Stomach smooth muscle (tissue), 2 donors: ENCODE measurements at regions not wholly inside any gene's neighbourhood (a gene's known extent, or its start where the extent isn't known, plus 50 kb on each side); places are given as distances from the start of the nearest gene placed in this dataset.

Source experiments
- H3K27ac ChIP-seq: one replicate; pipeline ENCODE4 v1.7.0; 2013; ENCODE audit warnings: mild to moderate bottlenecking, low read length, inconsistent platforms
- H3K27me3 ChIP-seq, 2 donors: one replicate each; pipeline ENCODE4 v1.7.0; 2013; ENCODE audit warnings: low read length in 2 of 2; ENCODE audit not compliant: insufficient read depth in 2 of 2, control insufficient read depth in 1 of 2
- H3K36me3 ChIP-seq, 2 donors: one replicate each; pipeline ENCODE4 v1.7.0; 2013; ENCODE audit warnings: low read length in 2 of 2; ENCODE audit not compliant: control insufficient read depth in 2 of 2, insufficient read depth in 2 of 2
- H3K4me1 ChIP-seq: one replicate; pipeline ENCODE4 v1.7.0; 2013; ENCODE audit warnings: low read length; ENCODE audit not compliant: control insufficient read depth, insufficient read depth
- H3K4me3 ChIP-seq, 2 donors: one replicate each; pipeline ENCODE4 v1.7.0; 2013; ENCODE audit warnings: low read length in 2 of 2
- H3K9ac ChIP-seq, 2 donors: one replicate each; pipeline ENCODE4 v1.7.0; 2013; ENCODE audit warnings: low read length in 2 of 2, mild to moderate bottlenecking in 1 of 2
- H3K9me3 ChIP-seq, 2 donors: one replicate each; pipeline ENCODE4 v1.7.0; 2013; ENCODE audit warnings: low read length in 2 of 2; ENCODE audit not compliant: control insufficient read depth in 2 of 2
- donor health status: healthy.
- donor health status: Pancreatic carcinoma.

- Histone ChIP-seq H3K27ac (no peak overlapping the region), H3K36me3 (no peaks in the 10 kb centered on the region), H3K27me3 (peaks cover 0 to 3% of the 10 kb centered on the region in 2 donors), H3K4me3 (no peak overlapping the region), H3K9me3 (no peaks in the 10 kb centered on the region), H3K9ac (no peak overlapping the region), H3K4me1 (no peaks in the 10 kb centered on the region)
Measured at GRCh38 chr19:31402529-31403316, 53.5 kb upstream of the TSHZ3 start.

DNA sequence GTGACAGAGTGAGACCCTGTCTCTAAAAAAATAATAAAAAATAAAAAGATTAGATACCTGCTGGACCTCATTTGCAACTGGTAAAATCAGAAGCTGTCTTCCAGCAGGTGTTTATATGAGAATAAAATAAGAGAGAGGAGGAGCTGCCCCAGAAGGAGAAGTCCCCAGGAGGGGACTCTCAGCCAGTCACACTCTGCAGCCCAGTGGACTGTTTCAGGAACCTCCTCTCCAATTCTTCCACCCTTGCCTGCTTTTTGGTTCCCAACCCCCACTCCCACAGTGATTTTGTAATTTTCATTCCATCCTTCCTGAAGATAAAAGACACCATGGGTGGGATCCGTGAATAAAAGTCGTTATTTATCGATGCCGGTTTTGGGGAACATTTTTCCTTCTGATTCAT is 56.9 kb upstream of the TSHZ3 start:
- no peak overlapping the region for H3K27ac ChIP-seq
- no peak overlapping the region for H3K4me3 ChIP-seq
- no peaks in the 10 kb centered on the region for H3K36me3 ChIP-seq
- H3K4me1 ChIP-seq: no peaks in the 10 kb centered on the region
- H3K27me3 ChIP-seq: peaks cover 0 to 3% of the 10 kb centered on the region in 2 donors
- no peak overlapping the region for H3K9ac ChIP-seq
- H3K9me3 ChIP-seq: no peaks in the 10 kb centered on the region

GRCh38 chr19:31408460-31409124 is 59.4 kb upstream of the TSHZ3 start:
- H3K27me3 ChIP-seq: peaks cover 0 to 5% of the 10 kb centered on the region in 2 donors
- H3K4me1 ChIP-seq: no peaks in the 10 kb centered on the region
- no peak overlapping the region for H3K27ac ChIP-seq
- H3K9ac ChIP-seq: no peak overlapping the region
- no peak overlapping the region for H3K4me3 ChIP-seq
- H3K9me3 ChIP-seq: no peaks in the 10 kb centered on the region
- no peaks in the 10 kb centered on the region for H3K36me3 ChIP-seq

DNA sequence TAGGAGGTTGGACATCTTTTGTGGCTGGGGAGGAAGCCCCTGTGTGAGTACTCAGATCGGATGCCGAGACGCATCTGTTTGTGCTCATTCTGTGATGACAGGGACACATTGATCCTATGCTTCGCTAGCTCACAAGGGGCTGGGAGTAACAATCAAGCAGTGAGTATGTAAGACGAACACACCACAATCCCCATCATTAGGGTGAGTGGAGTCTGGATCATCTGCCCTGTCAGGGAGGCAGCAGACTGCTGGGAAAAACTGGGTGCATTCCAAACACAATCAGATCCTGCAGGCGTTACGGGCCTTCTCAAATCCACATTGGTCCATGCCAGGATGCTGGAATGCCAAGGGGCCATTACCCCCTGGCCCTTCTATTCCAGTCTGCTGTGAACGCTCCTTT is 64.1 kb upstream of the TSHZ3 start:
- H3K27ac ChIP-seq: no peak overlapping the region
- H3K27me3 ChIP-seq: peaks cover 0 to 5% of the 10 kb centered on the region in 2 donors
- no peaks in the 10 kb centered on the region for H3K36me3 ChIP-seq
- H3K4me1 ChIP-seq: no peaks in the 10 kb centered on the region
- H3K9me3 ChIP-seq: no peaks in the 10 kb centered on the region
- no peak overlapping the region for H3K4me3 ChIP-seq
- no peak overlapping the region for H3K9ac ChIP-seq

DNA sequence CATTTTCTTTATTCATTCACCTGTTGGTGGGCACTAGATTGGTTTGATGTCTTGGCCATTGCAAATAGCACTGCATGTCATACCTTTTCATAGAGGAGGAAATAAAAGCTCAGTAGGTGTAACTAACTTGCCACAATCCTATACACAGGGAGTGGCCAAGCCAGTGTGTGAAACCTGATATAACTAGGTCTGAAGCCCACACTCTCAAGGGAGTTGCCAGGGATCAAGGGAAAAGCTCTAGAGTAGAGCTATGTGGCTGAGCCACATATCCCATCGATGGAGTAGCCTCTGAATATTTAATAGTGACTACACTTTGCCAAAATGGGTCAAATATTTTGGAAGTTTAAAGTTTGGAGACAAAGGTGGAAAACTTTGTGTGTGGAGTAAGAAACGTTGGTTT is 66.1 kb upstream of the TSHZ3 start:
- H3K36me3 ChIP-seq: no peaks in the 10 kb centered on the region
- H3K4me3 ChIP-seq: no peak overlapping the region
- peaks cover 0 to 5% of the 10 kb centered on the region in 2 donors for H3K27me3 ChIP-seq
- no peaks in the 10 kb centered on the region for H3K4me1 ChIP-seq
- no peak overlapping the region for H3K27ac ChIP-seq
- no peaks in the 10 kb centered on the region for H3K9me3 ChIP-seq
- no peak overlapping the region for H3K9ac ChIP-seq

GRCh38 chr19:31416548-31416947 is 67.3 kb upstream of the TSHZ3 start:
- Histone ChIP-seq H3K4me3 (no peak overlapping the region), H3K27me3 (peaks cover 0 to 5% of the 10 kb centered on the region in 2 donors), H3K27ac (no peak overlapping the region), H3K4me1 (no peaks in the 10 kb centered on the region), H3K36me3 (no peaks in the 10 kb centered on the region), H3K9me3 (no peaks in the 10 kb centered on the region), H3K9ac (no peak overlapping the region)

DNA sequence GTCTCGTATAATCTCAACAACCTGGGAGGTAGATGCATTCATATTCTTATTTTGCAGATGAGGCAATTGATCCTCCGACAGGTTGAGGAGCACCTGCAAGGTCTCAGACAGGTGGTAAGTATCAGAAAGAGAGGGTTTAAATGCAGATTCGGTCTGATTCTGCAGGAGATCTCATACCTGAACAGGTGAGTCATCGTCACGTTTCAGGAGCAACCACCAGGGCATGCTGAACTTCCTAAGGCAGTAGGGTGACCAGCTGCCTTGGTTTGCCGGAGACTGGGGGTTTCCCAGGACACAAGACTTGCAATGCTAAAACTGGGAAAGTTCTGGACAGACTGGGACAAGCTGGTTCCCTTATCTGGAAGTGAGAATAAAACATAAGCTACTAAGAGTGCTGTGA is 68.8 kb upstream of the TSHZ3 start:
- no peaks in the 10 kb centered on the region for H3K4me1 ChIP-seq
- H3K36me3 ChIP-seq: no peaks in the 10 kb centered on the region
- H3K9ac ChIP-seq: no peak overlapping the region
- no peaks in the 10 kb centered on the region for H3K9me3 ChIP-seq
- peaks cover 0 to 3% of the 10 kb centered on the region in 2 donors for H3K27me3 ChIP-seq
- no peak overlapping the region for H3K4me3 ChIP-seq
- no peak overlapping the region for H3K27ac ChIP-seq

GRCh38 chr19:31418692-31419430 is 69.6 kb upstream of the TSHZ3 start:
- no peaks in the 10 kb centered on the region for H3K27me3 ChIP-seq
- H3K9ac ChIP-seq: no peak overlapping the region
- no peaks in the 10 kb centered on the region for H3K4me1 ChIP-seq
- H3K9me3 ChIP-seq: no peaks in the 10 kb centered on the region
- H3K36me3 ChIP-seq: no peaks in the 10 kb centered on the region
- H3K27ac ChIP-seq: no peak overlapping the region
- no peak overlapping the region for H3K4me3 ChIP-seq

DNA sequence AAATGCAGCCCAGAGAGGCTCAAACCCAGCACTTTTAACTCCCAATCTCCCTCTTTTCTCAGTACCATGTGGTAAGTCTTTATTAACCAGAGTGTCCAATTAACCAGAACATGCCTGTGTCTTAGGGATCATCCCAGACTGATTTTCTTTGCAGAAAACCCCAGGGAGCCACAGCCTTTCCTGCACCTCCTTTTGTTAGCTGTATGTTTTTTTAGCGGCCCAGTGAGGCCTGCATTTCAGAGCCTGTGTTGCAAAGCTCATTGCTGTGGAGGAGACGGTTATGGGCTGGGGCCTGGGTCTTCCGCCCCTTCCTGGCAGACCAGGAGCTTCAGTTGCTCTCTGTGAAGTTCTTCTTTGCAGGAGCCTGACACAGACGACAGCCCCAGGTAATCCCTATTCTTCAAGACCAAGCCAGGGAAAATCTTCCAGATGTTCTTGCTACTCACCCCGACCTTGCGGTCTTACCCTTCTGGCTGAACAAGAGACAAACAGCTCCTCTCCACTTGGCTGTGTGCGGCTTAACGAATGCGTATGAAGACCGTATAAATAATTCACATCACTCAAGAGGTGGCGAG is 70.7 kb upstream of the TSHZ3 start:
- H3K9me3 ChIP-seq: no peaks in the 10 kb centered on the region

GRCh38 chr19:31421082-31421481 is 71.8 kb upstream of the TSHZ3 start:
- H3K36me3 ChIP-seq: no peaks in the 10 kb centered on the region
- H3K4me3 ChIP-seq: no peak overlapping the region
- H3K27ac ChIP-seq: no peak overlapping the region
- no peaks in the 10 kb centered on the region for H3K4me1 ChIP-seq
- peaks cover 0 to 2% of the 10 kb centered on the region in 2 donors for H3K27me3 ChIP-seq
- no peak overlapping the region for H3K9ac ChIP-seq
- H3K9me3 ChIP-seq: no peaks in the 10 kb centered on the region

More for the DNA sequence above, 70.7 kb upstream of the TSHZ3 start:
- no peaks in the 10 kb centered on the region for H3K27me3 ChIP-seq
- no peaks in the 10 kb centered on the region for H3K36me3 ChIP-seq
- H3K4me1 ChIP-seq: no peaks in the 10 kb centered on the region
- no peak overlapping the region for H3K4me3 ChIP-seq
- no peak overlapping the region for H3K27ac ChIP-seq
- no peak overlapping the region for H3K9ac ChIP-seq
